Epithelial cell of esophagus (primary cell): ENCODE measurements at regions not wholly inside any gene's neighbourhood (a gene's known extent, or its start where the extent isn't known, plus 50 kb on each side); places are given as distances from the start of the nearest gene placed in this dataset.

Experiments
- DNase-seq: peaks from one replicate; pipeline ENCODE4 v3.0.0; 2010; ENCODE audit warnings: low read depth
- H3K4me3 ChIP-seq: 2 replicates; pipeline ENCODE4 v1.5.1; 2011; ENCODE audit warnings: mild to moderate bottlenecking, low read length, control low read depth
- TF ChIP-seq, protein P1 (sequence below): IDR thresholded peaks from 2 replicates; pipeline ENCODE4 v1.5.1; 2011; ENCODE audit warnings: low read depth, mild to moderate bottlenecking, low read length, control low read depth, inconsistent platforms; ENCODE audit not compliant: insufficient read depth; ENCODE audit errors: missing control alignments

DNA sequence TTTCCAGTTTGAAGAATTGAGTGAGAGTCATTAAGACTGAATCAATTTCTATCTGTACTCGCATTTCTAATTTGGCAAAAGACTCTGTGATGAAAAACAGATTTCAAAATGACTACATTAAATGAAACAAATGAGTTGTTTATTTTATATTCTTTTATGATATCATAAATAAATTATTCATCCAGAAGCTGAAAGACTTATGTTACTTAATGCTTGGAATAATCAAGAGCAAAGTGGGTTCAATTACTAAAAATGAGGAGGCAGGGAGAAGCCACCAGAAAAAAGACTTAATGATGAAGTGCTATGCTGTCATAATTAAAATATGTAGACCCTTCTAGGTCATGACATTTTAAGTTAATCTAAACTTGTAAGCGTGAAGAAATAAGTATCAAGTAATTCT is 130.6 kb upstream of the FERMT1 start:
- H3K4me3 ChIP-seq, result no peak overlapping the region
- DNase-seq, result no peak
- TF ChIP-seq, protein P1, sequence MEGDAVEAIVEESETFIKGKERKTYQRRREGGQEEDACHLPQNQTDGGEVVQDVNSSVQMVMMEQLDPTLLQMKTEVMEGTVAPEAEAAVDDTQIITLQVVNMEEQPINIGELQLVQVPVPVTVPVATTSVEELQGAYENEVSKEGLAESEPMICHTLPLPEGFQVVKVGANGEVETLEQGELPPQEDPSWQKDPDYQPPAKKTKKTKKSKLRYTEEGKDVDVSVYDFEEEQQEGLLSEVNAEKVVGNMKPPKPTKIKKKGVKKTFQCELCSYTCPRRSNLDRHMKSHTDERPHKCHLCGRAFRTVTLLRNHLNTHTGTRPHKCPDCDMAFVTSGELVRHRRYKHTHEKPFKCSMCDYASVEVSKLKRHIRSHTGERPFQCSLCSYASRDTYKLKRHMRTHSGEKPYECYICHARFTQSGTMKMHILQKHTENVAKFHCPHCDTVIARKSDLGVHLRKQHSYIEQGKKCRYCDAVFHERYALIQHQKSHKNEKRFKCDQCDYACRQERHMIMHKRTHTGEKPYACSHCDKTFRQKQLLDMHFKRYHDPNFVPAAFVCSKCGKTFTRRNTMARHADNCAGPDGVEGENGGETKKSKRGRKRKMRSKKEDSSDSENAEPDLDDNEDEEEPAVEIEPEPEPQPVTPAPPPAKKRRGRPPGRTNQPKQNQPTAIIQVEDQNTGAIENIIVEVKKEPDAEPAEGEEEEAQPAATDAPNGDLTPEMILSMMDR, result no peak

DNA sequence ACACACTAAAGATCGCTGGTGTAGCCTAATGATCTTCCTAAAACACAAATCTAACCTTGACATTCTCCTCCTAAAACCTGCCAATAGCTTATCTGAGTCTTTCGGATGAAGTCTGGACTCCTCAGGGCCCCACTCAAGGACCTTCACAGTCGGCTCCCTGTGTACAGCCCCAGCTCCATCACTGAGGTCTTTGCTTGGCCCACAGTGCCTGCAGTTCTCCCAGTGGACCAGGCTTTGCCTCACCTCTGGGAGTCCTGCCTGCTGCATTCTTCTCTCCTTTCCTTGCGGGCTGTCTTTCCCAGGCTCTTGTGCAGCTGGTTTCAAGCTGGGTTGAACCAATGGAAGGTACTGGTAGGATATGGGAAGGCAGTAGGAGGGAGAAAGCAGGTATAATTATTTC is 122.6 kb upstream of the FERMT1 start:
- no peak for DNase-seq
- H3K4me3 ChIP-seq, result no peak overlapping the region
- TF ChIP-seq, protein P1, result no peak

DNA sequence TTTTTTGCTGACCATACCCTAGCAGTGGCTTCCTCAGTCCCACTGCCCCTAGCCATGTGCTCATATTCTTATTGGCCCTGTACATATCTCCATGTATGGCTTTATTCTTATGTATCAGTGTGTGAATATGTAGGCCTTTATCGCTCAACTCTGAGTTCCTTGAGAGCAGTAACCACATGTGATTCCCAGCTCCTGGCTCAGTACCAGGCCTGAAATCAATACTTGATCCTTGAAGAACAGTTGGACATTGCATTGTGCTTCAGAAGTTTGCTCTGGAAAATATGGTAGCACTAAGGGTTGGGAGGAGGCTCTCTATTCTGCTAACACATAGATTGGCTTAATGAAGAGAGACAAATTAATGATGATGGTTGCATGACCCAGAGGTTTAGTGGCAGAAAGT is 118.8 kb upstream of the FERMT1 start:
- no peak overlapping the region for H3K4me3 ChIP-seq
- no peak for DNase-seq
- TF ChIP-seq, protein P1, result no peak

DNA sequence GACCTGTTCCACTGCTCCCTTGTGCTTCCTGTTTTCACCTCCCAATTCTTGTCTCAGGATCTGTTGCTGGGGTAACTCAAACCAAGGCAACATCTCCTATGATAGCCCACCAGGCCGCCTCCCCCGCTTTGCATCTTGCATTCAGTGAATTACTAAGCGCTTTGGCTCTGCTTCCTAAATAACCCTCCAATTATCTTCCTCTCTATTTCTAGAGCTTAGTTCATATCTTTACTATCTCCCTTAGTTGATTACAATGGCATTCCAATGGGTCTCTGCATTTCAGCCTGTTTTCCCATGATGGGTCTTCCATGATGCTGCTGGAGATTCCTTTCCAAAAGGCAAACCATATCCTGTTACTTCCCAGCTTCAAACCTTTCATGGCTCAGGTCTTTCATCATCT is 117.2 kb upstream of the FERMT1 start:
- DNase-seq, result no peak
- no peak overlapping the region for H3K4me3 ChIP-seq
- TF ChIP-seq, protein P1, result no peak

DNA sequence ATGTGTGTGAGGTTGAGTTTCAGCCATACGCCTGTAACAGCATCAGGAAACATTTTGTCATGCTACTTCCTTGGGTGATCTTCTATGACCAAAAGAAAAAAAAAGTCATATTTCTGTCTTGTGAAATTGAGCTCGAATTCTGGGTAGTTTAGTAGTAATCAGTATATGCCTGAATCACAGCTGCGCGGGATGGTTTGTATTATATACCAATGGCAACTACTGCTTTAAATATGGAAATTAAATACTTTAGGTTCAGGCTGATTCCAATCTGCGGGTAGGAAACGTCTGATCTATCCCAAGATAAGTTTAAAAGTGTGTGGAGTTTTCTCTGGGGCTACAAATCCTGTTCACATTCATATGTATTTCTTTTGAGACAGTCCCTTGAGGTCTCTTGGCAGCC is 115.6 kb upstream of the FERMT1 start:
- DNase-seq, result no peak
- TF ChIP-seq, protein P1, result no peak
- H3K4me3 ChIP-seq, result no peak overlapping the region

DNA sequence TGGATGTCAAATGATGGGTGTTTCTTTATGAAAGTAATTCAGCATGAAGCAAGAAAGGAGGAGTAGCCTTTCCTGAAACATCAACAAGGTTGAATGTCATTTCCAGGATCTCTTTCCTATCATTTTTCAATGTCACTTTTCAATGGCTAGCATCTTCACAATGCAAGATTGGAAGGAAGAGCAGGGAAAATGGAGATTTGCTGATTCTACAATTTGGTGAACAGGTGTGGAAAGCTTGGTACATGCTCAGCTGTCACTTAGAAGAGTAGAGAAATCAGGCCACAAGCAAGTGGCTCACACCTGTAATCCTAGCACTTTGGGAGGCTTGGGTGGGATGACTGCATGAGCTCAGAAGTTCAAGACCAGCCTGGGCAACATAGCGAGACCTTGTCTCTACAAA is 112.7 kb upstream of the FERMT1 start:
- TF ChIP-seq, protein P1, result no peak
- no peak overlapping the region for H3K4me3 ChIP-seq
- no peak for DNase-seq

DNA sequence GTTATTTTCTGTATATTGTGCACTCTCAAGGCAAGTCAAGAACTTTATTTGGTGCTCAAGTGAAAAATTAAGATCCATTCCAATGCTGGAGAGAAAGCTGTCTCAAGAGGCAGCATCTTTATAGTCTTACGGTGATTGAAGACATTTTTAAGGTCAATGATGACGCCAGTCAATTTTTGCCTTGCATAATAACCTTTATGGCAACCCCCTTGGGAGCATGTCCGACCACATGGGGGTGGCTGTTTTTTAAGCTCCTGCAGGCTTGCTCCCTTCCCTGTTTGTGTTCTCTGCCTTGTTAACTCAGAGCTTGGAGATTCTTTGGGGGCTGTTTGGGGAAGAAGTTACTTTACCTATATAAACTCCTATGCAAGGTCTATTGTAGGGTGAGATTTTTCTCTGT is 109.6 kb upstream of the FERMT1 start:
- H3K4me3 ChIP-seq, result no peak overlapping the region
- TF ChIP-seq, protein P1, result no peak
- DNase-seq, result no peak
